Thoracic aorta (tissue), 2 donors: ENCODE measurements at regions not wholly inside any gene's neighbourhood (a gene's known extent, or its start where the extent isn't known, plus 50 kb on each side); places are given as distances from the start of the nearest gene placed in this dataset.

Experiments
- ATAC-seq: fragments of 150-250 bp; one replicate; pipeline ENCODE4 v1.8.0; 2017; ENCODE audit warnings: low read depth; ENCODE audit not compliant: insufficient number of reproducible peaks, low FRiP score
- DNase-seq: peaks from one replicate; pipeline ENCODE4 v3.0.0-alpha.2; 2020; ENCODE audit warnings: low spot score
- H3K27ac ChIP-seq, 2 donors: fragments of 200-600 bp; sonication (generic); 1 replicate in 1 of 2; 2 replicates in 1 of 2; pipeline ENCODE4 v1.5.1; 2016; ENCODE audit warnings: mild to moderate bottlenecking in 2 of 2, moderate library complexity in 2 of 2
- H3K27me3 ChIP-seq: fragments of 200-600 bp; sonication (generic); replicated peaks from 2 replicates; pipeline ENCODE4 v1.6.0; 2016; ENCODE audit warnings: mild to moderate bottlenecking; ENCODE audit not compliant: insufficient read depth
- H3K36me3 ChIP-seq: fragments of 200-600 bp; sonication (generic); one replicate; pipeline ENCODE4 v1.5.1; 2016
- H3K4me1 ChIP-seq, 2 donors: fragments of 200-600 bp; sonication (generic); 1 replicate in 1 of 2; 2 replicates in 1 of 2; pipeline versions ENCODE4 v1.5.1 to v1.6.0; 2016; ENCODE audit warnings: low read depth in 2 of 2, mild to moderate bottlenecking in 1 of 2; ENCODE audit not compliant: control insufficient read depth in 1 of 2
- H3K4me3 ChIP-seq: fragments of 200-600 bp; sonication (generic); 2 replicates; pipeline ENCODE4 v1.5.1; 2016; ENCODE audit warnings: mild to moderate bottlenecking
- H3K9me3 ChIP-seq: fragments of 200-600 bp; sonication (generic); 2 replicates; pipeline ENCODE4 v1.5.1; 2016
- TF ChIP-seq, protein P1 (sequence below): fragments of 200-600 bp; sonication (generic); IDR thresholded peaks from one replicate; pipeline ENCODE4 v1.5.1; 2019; ENCODE audit warnings: antibody characterized with exemption

DNA sequence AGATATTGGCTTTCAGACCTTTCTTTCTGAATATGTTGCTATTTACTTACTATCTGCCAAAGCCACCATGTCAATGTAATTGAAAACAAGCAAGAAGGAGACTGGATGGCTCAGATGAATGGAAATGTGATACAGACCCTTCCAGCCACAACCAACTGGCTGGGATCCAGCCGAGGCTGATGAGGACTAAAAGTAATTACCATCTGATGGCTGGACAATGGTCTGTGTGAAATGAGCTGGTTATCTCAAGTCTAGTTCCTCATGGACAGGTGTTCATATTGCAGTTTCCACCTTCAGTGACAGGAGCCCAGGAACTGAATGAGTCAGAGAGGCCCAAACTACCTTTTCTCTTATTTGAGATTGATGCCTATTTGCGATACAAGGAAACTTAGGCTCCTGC lies 267.5 kb downstream of the GATA3 start:
- no peak overlapping the region for H3K4me3 ChIP-seq
- H3K36me3 ChIP-seq, result no peaks in the 10 kb centered on the region
- no peak for ATAC-seq
- no peaks in the 10 kb centered on the region for H3K27me3 ChIP-seq
- no peak overlapping the region for H3K27ac ChIP-seq
- TF ChIP-seq, protein P1, sequence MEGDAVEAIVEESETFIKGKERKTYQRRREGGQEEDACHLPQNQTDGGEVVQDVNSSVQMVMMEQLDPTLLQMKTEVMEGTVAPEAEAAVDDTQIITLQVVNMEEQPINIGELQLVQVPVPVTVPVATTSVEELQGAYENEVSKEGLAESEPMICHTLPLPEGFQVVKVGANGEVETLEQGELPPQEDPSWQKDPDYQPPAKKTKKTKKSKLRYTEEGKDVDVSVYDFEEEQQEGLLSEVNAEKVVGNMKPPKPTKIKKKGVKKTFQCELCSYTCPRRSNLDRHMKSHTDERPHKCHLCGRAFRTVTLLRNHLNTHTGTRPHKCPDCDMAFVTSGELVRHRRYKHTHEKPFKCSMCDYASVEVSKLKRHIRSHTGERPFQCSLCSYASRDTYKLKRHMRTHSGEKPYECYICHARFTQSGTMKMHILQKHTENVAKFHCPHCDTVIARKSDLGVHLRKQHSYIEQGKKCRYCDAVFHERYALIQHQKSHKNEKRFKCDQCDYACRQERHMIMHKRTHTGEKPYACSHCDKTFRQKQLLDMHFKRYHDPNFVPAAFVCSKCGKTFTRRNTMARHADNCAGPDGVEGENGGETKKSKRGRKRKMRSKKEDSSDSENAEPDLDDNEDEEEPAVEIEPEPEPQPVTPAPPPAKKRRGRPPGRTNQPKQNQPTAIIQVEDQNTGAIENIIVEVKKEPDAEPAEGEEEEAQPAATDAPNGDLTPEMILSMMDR, result no peak
- H3K9me3 ChIP-seq, result no peaks in the 10 kb centered on the region
- no peak for DNase-seq
- no peaks in the 10 kb centered on the region for H3K4me1 ChIP-seq

DNA sequence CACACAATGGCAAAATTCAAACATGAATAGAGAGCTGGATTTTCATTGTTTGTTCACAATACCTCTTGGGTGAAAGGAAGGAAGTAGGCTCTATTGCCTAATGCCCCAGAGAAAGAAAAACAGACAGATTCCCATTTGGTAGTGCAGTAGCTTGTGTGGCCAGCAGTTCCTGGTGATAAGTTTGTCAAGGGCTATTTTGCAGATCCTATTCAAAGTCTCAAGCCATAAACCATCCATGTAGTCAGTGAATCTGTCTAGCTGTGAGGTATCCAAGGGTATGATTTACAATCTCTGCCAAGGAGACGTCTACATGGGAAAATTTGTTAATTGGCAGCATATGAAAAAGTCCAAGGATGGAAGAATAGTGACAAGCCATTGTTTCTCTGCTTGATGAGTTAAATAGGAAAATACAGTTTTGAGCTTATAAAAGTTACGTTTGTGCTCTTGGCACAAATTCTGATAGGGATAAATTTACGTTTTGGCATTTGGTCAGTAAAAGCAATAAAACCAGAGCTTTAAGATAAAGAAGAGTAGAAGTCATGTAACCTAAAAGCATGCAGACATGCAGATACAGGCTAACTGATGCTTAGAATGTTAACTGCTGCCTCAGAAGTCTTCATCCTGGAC lies 269.1 kb downstream of the GATA3 start:
- H3K4me1 ChIP-seq, result no peaks in the 10 kb centered on the region
- ATAC-seq (no peak), DNase-seq (no peak)
- no peaks in the 10 kb centered on the region for H3K27me3 ChIP-seq
- H3K9me3 ChIP-seq, result no peaks in the 10 kb centered on the region
- no peak overlapping the region for H3K27ac ChIP-seq
- H3K36me3 ChIP-seq, result no peaks in the 10 kb centered on the region
- no peak overlapping the region for H3K4me3 ChIP-seq
- TF ChIP-seq, protein P1, result no peak

DNA sequence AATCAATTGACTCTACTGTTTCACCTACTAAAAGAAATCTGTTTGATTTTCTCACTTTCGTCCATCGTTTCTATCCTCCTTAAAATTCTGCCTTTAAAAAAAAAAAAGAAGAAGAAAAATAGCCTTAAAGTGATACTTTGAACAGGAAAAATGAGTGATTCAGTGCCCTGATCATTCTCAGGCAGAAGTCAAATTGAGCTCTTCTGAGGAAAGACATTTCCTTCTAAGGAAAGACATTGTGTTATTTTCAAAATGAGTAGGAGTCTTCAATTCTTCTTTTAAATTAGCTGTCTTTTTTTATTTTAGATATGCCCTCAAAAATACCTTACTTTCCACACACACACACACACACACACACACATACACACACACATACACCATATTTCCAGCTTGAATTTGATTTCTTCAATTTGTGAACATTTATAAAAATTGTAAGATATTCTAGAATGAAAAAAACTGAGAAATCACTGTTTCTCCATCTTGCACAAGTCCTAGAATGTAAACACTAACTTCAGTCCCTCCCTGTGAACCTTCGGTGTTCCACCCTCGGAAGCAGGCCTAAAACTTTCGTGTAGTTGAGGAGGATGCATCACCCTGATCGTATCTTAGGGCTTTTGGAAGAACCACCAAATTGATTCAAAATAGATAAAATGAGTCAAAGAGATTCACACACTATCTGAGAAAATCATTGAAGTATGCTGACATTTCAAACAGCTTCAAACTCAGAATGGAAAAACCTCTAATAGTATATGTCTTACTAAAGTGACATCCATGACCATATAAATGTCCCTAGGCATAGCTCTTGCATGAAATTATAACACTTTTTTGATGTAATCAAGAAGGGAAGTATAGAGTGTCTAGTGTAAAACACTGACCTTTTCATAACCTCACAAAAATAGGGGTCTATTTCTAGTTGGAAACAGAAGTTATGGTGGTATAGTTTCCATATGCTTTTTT lies 270.8 kb downstream of the GATA3 start:
- H3K27me3 ChIP-seq, result no peaks in the 10 kb centered on the region
- H3K4me1 ChIP-seq, result no peaks in the 10 kb centered on the region
- ATAC-seq, result no peak
- H3K36me3 ChIP-seq, result no peaks in the 10 kb centered on the region
- no peak overlapping the region for H3K4me3 ChIP-seq
- no peak overlapping the region for H3K27ac ChIP-seq
- no peaks in the 10 kb centered on the region for H3K9me3 ChIP-seq
- no peak for DNase-seq
- TF ChIP-seq, protein P1, result no peak

DNA sequence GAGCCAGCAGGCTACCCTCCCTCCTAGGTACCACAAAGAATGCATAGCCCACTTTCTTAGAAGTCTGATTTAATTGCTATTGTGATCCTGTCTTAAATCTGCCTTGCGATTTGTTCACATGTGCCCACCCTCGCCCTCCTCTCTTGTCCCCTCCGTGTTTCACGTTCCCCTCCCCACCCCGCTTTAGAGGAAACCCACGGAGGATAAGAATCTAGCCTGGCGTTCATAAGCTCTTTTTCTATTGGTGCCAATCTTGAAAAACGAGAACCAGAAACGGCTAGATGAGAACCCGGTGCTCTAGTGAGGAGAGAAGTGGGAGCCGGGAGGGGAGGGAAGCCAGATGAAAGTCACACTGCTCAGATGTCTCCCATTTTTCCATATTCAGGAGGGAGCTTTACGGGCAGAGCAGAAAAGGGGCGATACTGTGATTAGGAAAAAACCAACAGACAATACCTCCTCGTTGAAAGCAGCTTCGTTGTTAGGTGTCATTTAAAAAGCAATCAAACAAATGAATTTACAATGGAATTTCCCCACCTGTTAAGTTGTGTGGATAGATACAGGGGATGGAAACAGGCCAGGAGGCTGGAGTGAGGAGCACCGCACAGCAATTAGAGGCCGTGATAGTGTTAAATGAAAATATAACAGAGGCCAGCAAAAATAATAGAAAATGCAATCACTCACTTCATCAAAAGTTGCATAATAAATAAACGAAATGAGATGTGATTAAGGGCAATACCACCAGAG lies 272.1 kb downstream of the GATA3 start:
- Histone ChIP-seq H3K4me1 (no peaks in the 10 kb centered on the region), H3K27ac (no peak overlapping the region), H3K4me3 (no peak overlapping the region), H3K36me3 (no peaks in the 10 kb centered on the region), H3K27me3 (no peaks in the 10 kb centered on the region), H3K9me3 (no peaks in the 10 kb centered on the region)
- TF ChIP-seq, protein P1, result no peak
- DNase-seq (no peak), ATAC-seq (no peak)

DNA sequence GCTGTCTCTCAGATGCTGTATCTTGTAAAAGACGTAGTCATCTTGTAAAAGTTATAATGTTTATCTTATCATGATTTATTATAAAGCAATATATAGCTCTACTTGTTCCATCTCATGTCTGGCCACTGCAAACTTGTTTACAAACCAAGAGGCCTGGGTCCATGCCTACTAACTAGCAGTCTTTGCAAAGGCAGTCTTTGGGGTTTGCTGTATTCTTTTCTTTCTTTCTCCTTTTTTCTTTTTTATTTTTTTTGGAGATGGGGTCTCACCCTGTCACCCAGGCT lies 272.6 kb downstream of the GATA3 start:
- TF ChIP-seq, protein P1, result no peak
- Histone ChIP-seq H3K27me3 (no peaks in the 10 kb centered on the region), H3K27ac (no peak overlapping the region), H3K4me3 (no peak overlapping the region), H3K9me3 (no peaks in the 10 kb centered on the region), H3K36me3 (no peaks in the 10 kb centered on the region), H3K4me1 (no peaks in the 10 kb centered on the region)
- ATAC-seq (no peak), DNase-seq (no peak)
